ENCODE measurements at regions not wholly inside any gene's neighbourhood (a gene's known extent, or its start where the extent isn't known, plus 50 kb on each side); places are given as distances from the start of the nearest gene placed in this dataset.

GRCh38 chrX:10377427-10377826, 220.7 kb downstream of the CLCN4 start:
- TF ChIP-seq POLR2AphosphoS5 (IDR thresholded peaks at IDR 0.05; ENCODE audit: low read depth, low read length) (no peak), POLR2A (IDR thresholded peaks at IDR 0.05; ENCODE audit: low read depth, low read length) (no peak), TAF1 (IDR thresholded peaks at IDR 0.05; ENCODE audit: borderline replicate concordance, low read depth, low read length) (no peak)

All from GM12892 (cell line).